Activated effector memory CD4-positive, alpha-beta T cell treated with Interleukin-2 at 50 U/mL for 16 hours (primary cell): ENCODE measurements at regions not wholly inside any gene's neighbourhood (a gene's known extent, or its start where the extent isn't known, plus 50 kb on each side); places are given as distances from the start of the nearest gene placed in this dataset.
"Not testable (repeated sequence)": the region's sequence is repeated elsewhere in the genome, so short reads cannot be mapped to it uniquely, and the experiment has no call there.

Source experiments
- DNase-seq: peaks from one replicate; pipeline ENCODE4 v3.0.0-alpha.2; 2020

DNA sequence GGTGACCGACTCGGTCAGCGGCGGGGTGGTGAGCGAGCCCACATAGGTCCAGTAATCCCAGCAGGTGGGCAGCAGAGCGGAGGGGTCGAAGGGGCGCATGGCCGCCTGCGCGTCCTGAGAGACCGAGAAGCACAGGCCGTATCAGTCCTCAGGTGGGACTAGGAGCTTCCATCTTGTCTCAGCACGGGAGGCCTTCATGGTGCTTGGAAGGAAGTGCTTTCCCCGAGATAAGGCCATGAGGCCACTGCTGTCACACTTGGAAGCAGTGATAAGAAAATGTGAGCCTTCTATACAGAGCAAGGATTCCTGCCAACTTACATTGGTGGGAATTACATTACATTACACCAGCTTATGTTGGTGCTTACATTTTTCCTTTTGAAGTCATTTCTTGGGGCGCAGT lies 62.6 kb upstream of the METTL9 start:
- DNase-seq = not testable (repeated sequence)

DNA sequence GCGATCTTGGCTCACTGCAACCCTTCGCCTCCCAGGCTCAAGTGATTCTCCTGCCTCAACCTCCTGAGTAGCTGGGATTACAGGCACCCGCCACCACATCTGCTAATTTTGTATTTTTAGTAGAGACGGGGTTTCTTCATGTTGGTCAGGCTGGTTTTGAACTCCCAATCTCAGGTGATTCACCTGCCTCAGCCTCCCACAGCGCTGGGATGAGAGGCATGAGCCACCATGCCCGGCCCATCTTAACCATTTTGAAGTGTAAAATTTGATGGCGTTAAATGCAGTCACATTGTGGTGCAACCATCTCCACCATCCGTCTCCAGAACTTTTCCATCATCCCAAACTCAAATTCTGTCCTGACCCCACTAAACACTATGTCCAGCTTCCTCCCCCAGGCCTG lies 61.8 kb upstream of the METTL9 start:
- not testable (repeated sequence) for DNase-seq

DNA sequence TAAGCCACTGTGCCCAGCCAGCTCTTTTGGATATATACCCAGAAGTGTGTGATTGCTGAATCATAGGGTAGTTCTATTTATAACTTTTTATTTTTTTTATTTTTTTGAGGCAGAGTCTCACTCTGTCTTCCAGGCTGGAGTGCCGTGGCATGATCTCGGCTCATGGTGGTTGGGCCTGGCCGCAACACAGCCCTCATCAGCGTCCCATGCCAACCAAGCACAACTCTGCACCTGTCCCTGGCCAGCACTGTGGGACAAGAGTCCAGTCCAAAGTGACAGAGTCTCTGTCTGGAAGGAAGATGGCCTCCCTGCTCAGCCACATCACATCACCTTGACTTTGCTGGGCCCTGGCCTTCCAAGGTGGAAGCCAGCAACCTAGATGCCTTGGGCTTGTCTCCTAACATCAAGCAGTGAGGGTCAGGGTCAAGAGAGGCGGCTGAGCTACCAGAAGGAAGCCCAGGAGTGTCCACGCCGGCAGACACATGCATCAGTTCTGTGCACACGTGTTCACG lies 60.2 kb upstream of the METTL9 start:
- not testable (repeated sequence) for DNase-seq

DNA sequence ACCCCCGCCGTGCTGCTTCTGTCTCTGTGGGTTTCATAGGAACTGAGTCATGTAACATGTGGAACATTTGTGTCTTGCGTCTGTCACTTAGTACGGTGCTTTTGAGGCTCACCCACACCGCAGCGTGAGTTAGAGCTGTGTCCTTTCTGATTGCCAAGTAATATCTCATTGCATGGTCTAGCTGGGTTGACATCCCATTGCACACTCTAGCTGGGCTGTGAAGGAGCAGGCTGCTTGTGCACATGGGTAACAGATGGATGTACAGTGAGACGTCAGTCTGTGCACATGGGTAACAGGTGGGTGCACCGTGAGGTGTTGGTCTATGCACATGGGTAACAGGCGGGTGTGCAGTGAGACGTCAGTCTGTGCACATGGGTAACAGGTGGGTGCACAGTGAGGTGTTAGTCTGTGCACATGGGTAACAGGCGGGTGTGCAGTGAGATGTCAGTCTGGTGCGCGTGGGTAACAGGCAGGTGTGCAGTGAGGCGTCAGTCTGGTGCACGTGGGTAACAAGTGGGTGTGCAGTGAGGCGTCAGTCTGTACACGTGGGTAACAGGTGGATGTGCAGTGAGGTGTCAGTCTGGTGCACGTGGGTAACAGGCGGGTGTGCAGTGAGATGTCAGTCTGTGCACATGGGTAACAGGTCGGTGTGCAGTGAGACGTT lies 58.5 kb upstream of the METTL9 start:
- peak; percentile 16 for DNase-seq

DNA sequence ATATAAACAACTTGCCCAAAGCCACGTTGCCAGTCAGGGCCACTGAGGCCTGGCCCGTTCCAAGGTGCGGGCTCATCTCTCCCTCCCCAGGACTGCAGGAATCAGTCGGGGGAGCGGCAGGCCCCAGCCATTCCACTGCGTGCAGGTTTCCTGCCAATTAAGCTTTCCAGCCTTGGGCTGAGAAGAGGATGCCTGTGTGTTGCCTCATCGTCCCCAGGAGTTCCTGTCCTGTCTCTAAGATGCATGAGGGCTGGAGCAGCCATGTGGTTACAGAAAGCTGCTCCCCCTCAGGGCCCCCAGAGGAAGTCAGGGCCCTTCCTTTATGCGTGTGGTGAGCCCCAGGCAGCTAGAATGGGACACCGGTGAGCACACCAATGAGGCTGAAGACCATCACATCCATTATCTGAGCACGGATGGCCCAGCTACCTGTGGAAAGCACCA lies 57.7 kb upstream of the METTL9 start:
- DNase-seq = not testable (repeated sequence)

GRCh38 chr16:21542075-21542474 lies 57.3 kb upstream of the METTL9 start:
- DNase-seq = not testable (repeated sequence)

GRCh38 chr16:21542491-21543124 lies 56.8 kb upstream of the METTL9 start:
- not testable (repeated sequence) for DNase-seq

DNA sequence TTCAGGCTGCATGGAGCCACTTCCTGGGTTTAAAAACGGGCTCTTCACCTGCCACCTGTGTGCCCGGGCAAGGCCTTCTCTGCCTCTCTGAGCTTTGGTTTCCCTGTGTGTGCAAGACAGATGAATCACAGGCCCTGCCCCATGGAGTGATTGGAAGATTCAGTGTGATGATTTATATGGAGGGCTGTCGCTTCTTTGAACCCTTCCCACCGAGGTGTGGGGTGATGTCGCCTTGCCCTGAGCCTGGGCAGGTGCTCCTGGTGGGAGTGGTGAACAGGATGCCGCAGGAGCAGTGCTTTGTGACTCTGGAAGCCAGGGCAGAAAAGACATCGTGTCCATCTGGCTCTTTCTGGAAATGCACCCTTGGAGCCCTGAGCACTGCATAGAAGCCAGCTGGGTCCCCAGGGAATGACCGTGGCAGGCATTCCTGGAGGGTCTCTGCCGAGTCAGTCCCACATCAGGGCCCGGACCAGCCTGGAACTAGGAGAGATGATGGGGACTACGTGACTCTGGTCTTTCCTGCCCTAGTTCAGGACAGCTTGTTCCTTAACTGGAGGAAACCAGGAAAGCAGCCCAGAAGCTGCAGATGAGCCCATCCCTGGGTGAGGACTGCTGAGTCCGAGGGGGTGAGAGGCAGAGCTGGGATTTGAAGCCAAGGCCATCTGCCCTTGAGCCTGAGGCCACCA lies 56.1 kb upstream of the METTL9 start:
- DNase-seq = not testable (repeated sequence)

GRCh38 chr16:21545664-21546326 lies 53.6 kb upstream of the METTL9 start:
- not testable (repeated sequence) for DNase-seq

- DNase-seq = not testable (repeated sequence)
Measured at GRCh38 chr16:21549396-21549795, 50.0 kb upstream of the METTL9 start.
